ENCODE measurements at regions not wholly inside any gene's neighbourhood (a gene's known extent, or its start where the extent isn't known, plus 50 kb on each side); places are given as distances from the start of the nearest gene placed in this dataset.

GRCh38 chrX:120819126-120819525 lies 56.5 kb downstream of the CT47B1 start:
- intact Hi-C loops (cut with DNase I), result no loop called here
- ATAC-seq (no peak), DNase-seq (ENCODE audit: missing footprints) (no peak)

- DNase-seq (ENCODE audit: missing footprints) (no peak), ATAC-seq (no peak)
- intact Hi-C loops (cut with DNase I), result no loop called here
Observed at GRCh38 chrX:120813982-120814381, 61.7 kb downstream of the CT47B1 start.

GRCh38 chrX:120801426-120801825 lies 74.2 kb downstream of the CT47B1 start:
- DNase-seq (ENCODE audit: missing footprints) (no peak), ATAC-seq (no peak)
- intact Hi-C loops (cut with DNase I), result no loop called here

- DNase-seq (ENCODE audit: missing footprints), result no peak
- intact Hi-C loops (cut with DNase I), result no loop called here
- no peak for ATAC-seq
Observed at GRCh38 chrX:120797188-120797851, 78.3 kb downstream of the CT47B1 start.

- ATAC-seq, result no peak
- DNase-seq (ENCODE audit: missing footprints), result no peak
- intact Hi-C loops (cut with DNase I), result no loop called here
Observed at GRCh38 chrX:120795301-120795700, 80.4 kb downstream of the CT47B1 start.

GRCh38 chrX:120794525-120794975 lies 81.1 kb downstream of the CT47B1 start:
- intact Hi-C loops (cut with DNase I), result loop anchor here (5.0 kb wide), 1 partner anchor 783 kb away; no protein-coding TSS in a partner anchor
- DNase-seq (ENCODE audit: missing footprints) (no peak), ATAC-seq (no peak)

GRCh38 chrX:120793098-120793497 lies 82.6 kb downstream of the CT47B1 start:
- intact Hi-C loops (cut with DNase I), result loop anchor here (5.0 kb wide), 1 partner anchor 784 kb away; no protein-coding TSS in a partner anchor
- ATAC-seq (no peak), DNase-seq (ENCODE audit: missing footprints) (no peak)

GRCh38 chrX:120791013-120791643 lies 84.5 kb downstream of the CT47B1 start:
- peak; percentile 51 for DNase-seq (ENCODE audit: missing footprints)
- ATAC-seq, result peak; percentile 54
- intact Hi-C loops (cut with DNase I), result loop anchor here (5.0 kb wide), 1 partner anchor 786 kb away; no protein-coding TSS in a partner anchor

- intact Hi-C loops (cut with DNase I), result loop anchor here (5.0 kb wide), 1 partner anchor 787 kb away; no protein-coding TSS in a partner anchor
- ATAC-seq (no peak), DNase-seq (ENCODE audit: missing footprints) (no peak)
Observed at GRCh38 chrX:120790552-120790951, 85.1 kb downstream of the CT47B1 start.

GRCh38 chrX:120790118-120790517 lies 85.5 kb downstream of the CT47B1 start:
- DNase-seq (ENCODE audit: missing footprints), result no peak
- peak; percentile 46 for ATAC-seq
- intact Hi-C loops (cut with DNase I), result loop anchor here (5.0 kb wide), 1 partner anchor 787 kb away; no protein-coding TSS in a partner anchor

- DNase-seq (ENCODE audit: missing footprints), result no peak
- ATAC-seq, result no peak
- intact Hi-C loops (cut with DNase I), result no loop called here
Observed at GRCh38 chrX:120781403-120781802, 94.3 kb downstream of the CT47B1 start.

- ATAC-seq (no peak), DNase-seq (ENCODE audit: missing footprints) (no peak)
- intact Hi-C loops (cut with DNase I), result no loop called here
Observed at GRCh38 chrX:120775959-120776358, 99.7 kb downstream of the CT47B1 start.

GRCh38 chrX:120774606-120775005 lies 101.1 kb downstream of the CT47B1 start:
- peak; percentile 93 for ATAC-seq
- DNase-seq (ENCODE audit: missing footprints), result no peak
- intact Hi-C loops (cut with DNase I), result loop anchor here (5.0 kb wide), 1 partner anchor 277 kb away; no protein-coding TSS in a partner anchor

- intact Hi-C loops (cut with DNase I), result loop anchor here (5.0 kb wide), 1 partner anchor 276 kb away; no protein-coding TSS in a partner anchor
Observed at GRCh38 chrX:120773801-120774200, 101.9 kb downstream of the CT47B1 start.

GRCh38 chrX:120769576-120770341 lies 105.9 kb downstream of the CT47B1 start:
- intact Hi-C loops (cut with DNase I), result loop anchor here (5.0 kb wide), 1 partner anchor 272 kb away; no protein-coding TSS in a partner anchor
- peak; percentile 50 for ATAC-seq
- no peak for DNase-seq (ENCODE audit: missing footprints)

More at GRCh38 chrX:120773801-120774200, 101.9 kb downstream of the CT47B1 start:
- ATAC-seq, result no peak
- no peak for DNase-seq (ENCODE audit: missing footprints)

- no peak for ATAC-seq
- no peak for DNase-seq (ENCODE audit: missing footprints)
- intact Hi-C loops (cut with DNase I), result no loop called here
Observed at GRCh38 chrX:120768681-120769080, 107.0 kb downstream of the CT47B1 start.

- no peak for DNase-seq (ENCODE audit: missing footprints)
- no peak for ATAC-seq
- intact Hi-C loops (cut with DNase I), result no loop called here
Observed at GRCh38 chrX:120768254-120768653, 107.4 kb downstream of the CT47B1 start.

GRCh38 chrX:120763269-120763668 lies 112.4 kb downstream of the CT47B1 start:
- intact Hi-C loops (cut with DNase I), result no loop called here

GRCh38 chrX:120761810-120762209 lies 113.9 kb downstream of the CT47B1 start:
- DNase-seq (ENCODE audit: missing footprints), result no peak
- ATAC-seq, result peak; percentile 42
- intact Hi-C loops (cut with DNase I), result no loop called here

More at GRCh38 chrX:120763269-120763668, 112.4 kb downstream of the CT47B1 start:
- DNase-seq (ENCODE audit: missing footprints) (no peak), ATAC-seq (no peak)

Data from Right ventricle myocardium inferior (tissue), 1 donor.